ENCODE measurements at regions not wholly inside any gene's neighbourhood (a gene's known extent, or its start where the extent isn't known, plus 50 kb on each side); places are given as distances from the start of the nearest gene placed in this dataset.

DNA sequence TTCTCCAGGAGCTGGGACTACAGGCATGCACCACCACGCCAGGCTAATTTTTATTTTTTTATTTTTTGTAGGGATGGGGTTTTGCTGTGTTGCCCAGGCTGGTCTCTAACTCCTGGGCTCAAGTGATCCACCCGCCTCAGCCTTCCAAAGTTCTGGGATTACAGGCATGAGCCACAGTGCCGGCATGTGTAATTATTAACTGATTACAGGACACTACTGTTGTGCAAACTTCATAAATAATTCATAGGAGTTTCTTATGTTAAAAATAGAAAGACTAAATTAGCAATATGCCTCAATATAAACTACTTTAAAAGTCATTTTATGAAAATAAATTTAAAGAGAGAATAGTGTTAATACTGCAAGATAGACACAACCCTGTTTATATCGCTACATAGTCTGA, 221.9 kb downstream of the SNCA start:
- no peak for TF ChIP-seq CTCF (IDR thresholded peaks at IDR 0.05)
- no peak for TF ChIP-seq POLR2A (IDR thresholded peaks at IDR 0.05)
